Hepatocyte (in vitro differentiated cells): ENCODE measurements at regions not wholly inside any gene's neighbourhood (a gene's known extent, or its start where the extent isn't known, plus 50 kb on each side); places are given as distances from the start of the nearest gene placed in this dataset.

Experiments used
- CTCF ChIP-seq: fragments of 200-600 bp; sonication (generic); IDR thresholded peaks from 2 replicates; pipeline ENCODE4 v1.5.1; 2016; ENCODE audit warnings: antibody characterized with exemption, mild to moderate bottlenecking; ENCODE audit not compliant: poor library complexity
- EZH2phosphoT487 ChIP-seq: fragments of 200-600 bp; sonication (generic); IDR thresholded peaks from one replicate; pipeline ENCODE4 v1.6.1; 2018; ENCODE audit warnings: antibody characterized with exemption, mild to moderate bottlenecking, low read depth, moderate library complexity; ENCODE audit not compliant: unreplicated experiment, severe bottlenecking

GRCh38 chr19:29287061-29287460, 74.1 kb upstream of the UQCRFS1 start:
- TF ChIP-seq EZH2phosphoT487 (no peak), CTCF (no peak)
